ENCODE measurements at regions not wholly inside any gene's neighbourhood (a gene's known extent, or its start where the extent isn't known, plus 50 kb on each side); places are given as distances from the start of the nearest gene placed in this dataset.

- DNase-seq (ENCODE audit: low spot score): no peak
- H3K27me3 Mint-ChIP-seq (ENCODE audit: insufficient read depth, low read depth): no peaks in the 10 kb centered on the region
- no peaks in the 10 kb centered on the region for H3K79me2 ChIP-seq (ENCODE audit: low read depth)
- no peak overlapping the region for H3K4me2 ChIP-seq
- H3K27ac Mint-ChIP-seq: no peak overlapping the region
- no peaks in the 10 kb centered on the region for H4K20me1 ChIP-seq (ENCODE audit: low read depth)
- H3F3A ChIP-seq (ENCODE audit: low read depth): no peaks in the 10 kb centered on the region
- no peak overlapping the region for H3K4me3 Mint-ChIP-seq
- TF ChIP-seq EZH2 (IDR thresholded peaks at IDR 0.05): no peak
- no peak for TF ChIP-seq EZH2phosphoT487 (IDR thresholded peaks at IDR 0.05)
- TF ChIP-seq CTCF (IDR thresholded peaks at IDR 0.05): no peak
- no peak overlapping the region for H3K4me3 ChIP-seq
- H3K9me3 ChIP-seq (ENCODE audit: low read depth): no peaks in the 10 kb centered on the region
- H3K36me3 Mint-ChIP-seq: no peaks in the 10 kb centered on the region
- no peaks in the 10 kb centered on the region for H3K9me3 Mint-ChIP-seq
- H3K4me1 Mint-ChIP-seq: no peaks in the 10 kb centered on the region
- H3K27me3 ChIP-seq: no peaks in the 10 kb centered on the region
- no peaks in the 10 kb centered on the region for H3K4me1 ChIP-seq
- no peaks in the 10 kb centered on the region for H3K36me3 ChIP-seq
- no peak overlapping the region for H3K27ac ChIP-seq
- H3K9ac ChIP-seq: no peak overlapping the region
- no peak overlapping the region for H2AFZ ChIP-seq (replicated peaks)
These were observed 347.2 kb upstream of the ADAMTS5 start for GRCh38 chr21:27314131-27314530.

GRCh38 chr21:27306791-27307775 is 340.2 kb upstream of the ADAMTS5 start:
- Histone ChIP-seq H3K9ac (no peak overlapping the region), H3K4me2 (no peak overlapping the region), H3F3A (ENCODE audit: low read depth) (no peaks in the 10 kb centered on the region), H3K9me3 (ENCODE audit: low read depth) (no peaks in the 10 kb centered on the region), H3K79me2 (ENCODE audit: low read depth) (no peaks in the 10 kb centered on the region), H3K4me1 (no peaks in the 10 kb centered on the region), H2AFZ (replicated peaks) (no peak overlapping the region), H3K27ac (no peak overlapping the region), H4K20me1 (ENCODE audit: low read depth) (no peaks in the 10 kb centered on the region), H3K36me3 (no peaks in the 10 kb centered on the region), H3K27me3 (no peaks in the 10 kb centered on the region), H3K4me3 (no peak overlapping the region)
- no peak overlapping the region for H3K27ac Mint-ChIP-seq
- H3K4me3 Mint-ChIP-seq: no peak overlapping the region
- no peaks in the 10 kb centered on the region for H3K36me3 Mint-ChIP-seq
- no peak for TF ChIP-seq EZH2phosphoT487 (IDR thresholded peaks at IDR 0.05)
- TF ChIP-seq EZH2 (IDR thresholded peaks at IDR 0.05): no peak
- TF ChIP-seq CTCF (IDR thresholded peaks at IDR 0.05): no peak
- H3K9me3 Mint-ChIP-seq: no peaks in the 10 kb centered on the region
- no peaks in the 10 kb centered on the region for H3K27me3 Mint-ChIP-seq (ENCODE audit: insufficient read depth, low read depth)
- DNase-seq (ENCODE audit: low spot score): no peak
- no peaks in the 10 kb centered on the region for H3K4me1 Mint-ChIP-seq

- Mint-ChIP-seq H3K4me1 (no peaks in the 10 kb centered on the region), H3K36me3 (no peaks in the 10 kb centered on the region), H3K27ac (no peak overlapping the region), H3K9me3 (no peaks in the 10 kb centered on the region), H3K27me3 (ENCODE audit: insufficient read depth, low read depth) (no peaks in the 10 kb centered on the region), H3K4me3 (no peak overlapping the region)
- Histone ChIP-seq H2AFZ (replicated peaks) (no peak overlapping the region), H3K79me2 (ENCODE audit: low read depth) (no peaks in the 10 kb centered on the region), H3K4me2 (no peak overlapping the region), H3K9ac (no peak overlapping the region), H3K9me3 (ENCODE audit: low read depth) (no peaks in the 10 kb centered on the region), H3K4me3 (no peak overlapping the region), H3K4me1 (no peaks in the 10 kb centered on the region), H3K27me3 (no peaks in the 10 kb centered on the region), H3F3A (ENCODE audit: low read depth) (no peaks in the 10 kb centered on the region), H3K36me3 (no peaks in the 10 kb centered on the region), H3K27ac (no peak overlapping the region), H4K20me1 (ENCODE audit: low read depth) (no peaks in the 10 kb centered on the region)
- TF ChIP-seq EZH2 (IDR thresholded peaks at IDR 0.05) (no peak), CTCF (IDR thresholded peaks at IDR 0.05) (no peak), EZH2phosphoT487 (IDR thresholded peaks at IDR 0.05) (no peak)
- no peak for DNase-seq (ENCODE audit: low spot score)
These were observed 339.3 kb upstream of the ADAMTS5 start for GRCh38 chr21:27306206-27306605.
